Keratinocyte (primary cell): ENCODE measurements at regions not wholly inside any gene's neighbourhood (a gene's known extent, or its start where the extent isn't known, plus 50 kb on each side); places are given as distances from the start of the nearest gene placed in this dataset.

Experiments
- DNase-seq: peaks from one replicate; pipeline ENCODE4 v3.0.0-alpha.2; 2011; ENCODE audit warnings: low read depth, missing footprints, low spot score
- FAIRE-seq: peaks from 2 replicates; lab custom pipeline; 2011; peaks lifted over from hg19 to GRCh38; lab: Jason Lieb, UNC
- H2AFZ ChIP-seq: 2 replicates; pipeline ENCODE4 v1.6.0; 2012; ENCODE audit warnings: low read length, control low read depth, inconsistent platforms; ENCODE audit not compliant: control insufficient read depth
- H3K27ac ChIP-seq: 2 replicates; pipeline ENCODE4 v1.5.1; 2011; ENCODE audit warnings: low read length; ENCODE audit not compliant: control insufficient read depth, insufficient read depth
- H3K27me3 ChIP-seq: 3 replicates; pipeline ENCODE4 v1.6.0; 2011; ENCODE audit warnings: low read length; ENCODE audit not compliant: control insufficient read depth, insufficient read depth; ENCODE audit errors: extremely low read depth
- H3K36me3 ChIP-seq, 2 experiments: 2 replicates in 1 of 2; 3 replicates in 1 of 2; pipeline ENCODE4 v1.5.1; 2011; ENCODE audit warnings: low read length in 2 of 2, mild to moderate bottlenecking in 1 of 2; ENCODE audit not compliant: control insufficient read depth in 2 of 2, insufficient read depth in 2 of 2; ENCODE audit errors: extremely low read depth in 1 of 2
- H3K4me1 ChIP-seq: 3 replicates; pipeline ENCODE4 v1.5.1; 2011; ENCODE audit warnings: low read length; ENCODE audit not compliant: control insufficient read depth, insufficient read depth; ENCODE audit errors: extremely low read depth
- H3K4me2 ChIP-seq: 3 replicates; pipeline ENCODE4 v1.6.0; 2011; ENCODE audit warnings: low read depth, low read length; ENCODE audit not compliant: control insufficient read depth, insufficient read depth; ENCODE audit errors: extremely low read depth
- H3K4me3 ChIP-seq, 3 experiments: fragments of 200-600 bp in 1 of 3; sonication (generic) in 1 of 3; 2 replicates in 2 of 3; 3 replicates in 1 of 3; pipeline ENCODE4 v1.5.1; 2011 to 2016; ENCODE audit warnings: low read length in 3 of 3, mild to moderate bottlenecking in 3 of 3, control low read depth in 2 of 3, inconsistent platforms in 1 of 3, low read depth in 1 of 3, mixed read lengths in 1 of 3, mixed run types in 1 of 3, moderate library complexity in 1 of 3; ENCODE audit not compliant: control insufficient read depth in 2 of 3, insufficient read depth in 2 of 3; ENCODE audit errors: extremely low read depth in 1 of 3
- H3K79me2 ChIP-seq: 2 replicates; pipeline ENCODE4 v1.6.0; 2012; ENCODE audit warnings: low read length; ENCODE audit not compliant: control insufficient read depth, insufficient read depth
- H3K9ac ChIP-seq: 3 replicates; pipeline ENCODE4 v1.6.0; 2011; ENCODE audit warnings: low read length; ENCODE audit not compliant: control insufficient read depth, insufficient read depth; ENCODE audit errors: extremely low read depth
- H3K9me1 ChIP-seq: 3 replicates; pipeline ENCODE4 v1.6.0; 2011; ENCODE audit warnings: low read length; ENCODE audit not compliant: control insufficient read depth, insufficient read depth; ENCODE audit errors: extremely low read depth
- H3K9me3 ChIP-seq: 2 replicates; pipeline ENCODE4 v1.5.1; 2012; ENCODE audit warnings: low read depth, low read length; ENCODE audit not compliant: control insufficient read depth
- H4K20me1 ChIP-seq: 3 replicates; pipeline ENCODE4 v1.6.0; 2011; ENCODE audit warnings: low read length; ENCODE audit not compliant: control insufficient read depth, insufficient read depth; ENCODE audit errors: extremely low read depth
- CTCF ChIP-seq, 3 experiments: IDR thresholded peaks in 1 of 3; conservative IDR thresholded peaks in 1 of 3; optimal IDR thresholded peaks in 1 of 3; 2 replicates in 2 of 3; 3 replicates in 1 of 3; pipeline versions ENCODE3 to v1.5.1; 2011; ENCODE audit warnings: low read length in 3 of 3, mild to moderate bottlenecking in 3 of 3, moderate library complexity in 2 of 3, control low read depth in 1 of 3, inconsistent platforms in 1 of 3; ENCODE audit not compliant: insufficient read depth in 2 of 3; ENCODE audit errors: extremely low read depth in 1 of 3
- EZH2 ChIP-seq: IDR thresholded peaks from one replicate; pipeline ENCODE4 v1.6.1; 2012; ENCODE audit warnings: inconsistent platforms, mild to moderate bottlenecking, low read length, moderate library complexity
- dilution Hi-C: fragments of 300-500 bp; cut with MboI; formaldehyde crosslinking; loops from one replicate; pipeline ENCODE4 v1.7.0; 2020; ENCODE audit warnings: low sequenced_read_pairs; ENCODE audit not compliant: extremely low pct_ligation_motif_present

- no peaks in the 10 kb centered on the region for H3K79me2 ChIP-seq
- H3K27ac ChIP-seq, result no peak overlapping the region
- H3K9ac ChIP-seq, result no peak overlapping the region
- no peaks in the 10 kb centered on the region for H4K20me1 ChIP-seq
- dilution Hi-C loops, result no loop called here
- DNase-seq, result no peak
- no peak for FAIRE-seq
- no peaks in the 10 kb centered on the region for H3K9me1 ChIP-seq
- peaks cover 4% of the 10 kb centered on the region for H3K9me3 ChIP-seq
- no peak overlapping the region for H2AFZ ChIP-seq
- no peak overlapping the region for H3K4me2 ChIP-seq
- no peaks in the 10 kb centered on the region for H3K4me1 ChIP-seq
- no peaks in the 10 kb centered on the region for H3K36me3 ChIP-seq
- H3K27me3 ChIP-seq, result peaks cover 26% of the 10 kb centered on the region
- no peak for TF ChIP-seq CTCF (optimal IDR thresholded peaks at IDR 0.05 in 1 of 3, IDR thresholded peaks at IDR 0.05 in 1 of 3, conservative IDR thresholded peaks at IDR 0.05 in 1 of 3; ENCODE audit: extremely low read depth in 1 of 3, insufficient read depth in 2 of 3, low read length in 3 of 3)
- TF ChIP-seq EZH2, result no peak
- H3K4me3 ChIP-seq, result no peak overlapping the region
Observed at GRCh38 chr6:33901822-33902456, 98.1 kb upstream of the MLN start.

GRCh38 chr6:33898771-33899170 is 95.0 kb upstream of the MLN start:
- no peak overlapping the region for H2AFZ ChIP-seq
- H3K27me3 ChIP-seq, result peaks cover 13% of the 10 kb centered on the region
- no peak overlapping the region for H3K9ac ChIP-seq
- H3K9me3 ChIP-seq, result peaks cover 4% of the 10 kb centered on the region
- no peak for TF ChIP-seq EZH2
- no peak for TF ChIP-seq CTCF (optimal IDR thresholded peaks at IDR 0.05 in 1 of 3, IDR thresholded peaks at IDR 0.05 in 1 of 3, conservative IDR thresholded peaks at IDR 0.05 in 1 of 3; ENCODE audit: extremely low read depth in 1 of 3, insufficient read depth in 2 of 3, low read length in 3 of 3)
- no peak overlapping the region for H3K4me2 ChIP-seq
- FAIRE-seq (no peak), DNase-seq (no peak)
- no peaks in the 10 kb centered on the region for H4K20me1 ChIP-seq
- dilution Hi-C loops, result no loop called here
- no peaks in the 10 kb centered on the region for H3K79me2 ChIP-seq
- H3K4me1 ChIP-seq, result no peaks in the 10 kb centered on the region
- H3K36me3 ChIP-seq, result no peaks in the 10 kb centered on the region
- H3K27ac ChIP-seq, result no peak overlapping the region
- H3K4me3 ChIP-seq, result no peak overlapping the region
- no peaks in the 10 kb centered on the region for H3K9me1 ChIP-seq
